ENCODE measurements at regions not wholly inside any gene's neighbourhood (a gene's known extent, or its start where the extent isn't known, plus 50 kb on each side); places are given as distances from the start of the nearest gene placed in this dataset.

GRCh38 chrX:13151828-13152517 is 107.6 kb upstream of the FAM9C start:
- no peak for TF ChIP-seq CTCF (IDR thresholded peaks at IDR 0.05 in 2 of 3, conservative IDR thresholded peaks at IDR 0.05 in 1 of 3; ENCODE audit: borderline replicate concordance in 1 of 3, insufficient read depth in 1 of 3, low read depth in 2 of 3, low read length in 2 of 3)
- TF ChIP-seq POLR2A (IDR thresholded peaks at IDR 0.05; ENCODE audit: borderline replicate concordance, extremely low read depth, insufficient read depth, insufficient read length): no peak
- TF ChIP-seq JUND (IDR thresholded peaks at IDR 0.05): no peak
- no peak for TF ChIP-seq EZH2 (IDR thresholded peaks at IDR 0.05)
- no peak for TF ChIP-seq ATF3 (IDR thresholded peaks at IDR 0.05)
- no peak for TF ChIP-seq RAD21 (IDR thresholded peaks at IDR 0.05; ENCODE audit: low read depth)
- no peak for TF ChIP-seq ZBTB33 (IDR thresholded peaks at IDR 0.05; ENCODE audit: extremely low read depth, insufficient replicate concordance, low read length)
- no peak for TF ChIP-seq MAX (IDR thresholded peaks at IDR 0.05)
- TF ChIP-seq POLR2AphosphoS5 (IDR thresholded peaks at IDR 0.05; ENCODE audit: low read depth, low read length): no peak
- no peak for TF ChIP-seq SIN3A (IDR thresholded peaks at IDR 0.05; ENCODE audit: low read depth)
- no peak for TF ChIP-seq SP1 (IDR thresholded peaks at IDR 0.05; ENCODE audit: low read depth)
- no peak for TF ChIP-seq EZH2phosphoT487 (IDR thresholded peaks at IDR 0.05; ENCODE audit: borderline replicate concordance)
- no peak for TF ChIP-seq CEBPB (IDR thresholded peaks at IDR 0.05; ENCODE audit: low read depth)
- TF ChIP-seq EGR1 (IDR thresholded peaks at IDR 0.05; ENCODE audit: low read depth): no peak

Measured in HCT116 (cell line).